AG09319 (cell line): ENCODE measurements at regions not wholly inside any gene's neighbourhood (a gene's known extent, or its start where the extent isn't known, plus 50 kb on each side); places are given as distances from the start of the nearest gene placed in this dataset.
"Not testable (repeated sequence)": the region's sequence is repeated elsewhere in the genome, so short reads cannot be mapped to it uniquely, and the experiment has no call there.

Experiments used
- DNase-seq: peaks from one replicate; pipeline ENCODE4 v3.0.0-alpha.2; 2010; ENCODE audit warnings: low read depth; ENCODE audit errors: extremely low read depth
- TF ChIP-seq, protein P1 (sequence below): IDR thresholded peaks from 2 replicates; pipeline ENCODE4 v1.5.1; 2011; ENCODE audit warnings: low read depth, mild to moderate bottlenecking, inconsistent platforms, low read length, moderate library complexity

DNA sequence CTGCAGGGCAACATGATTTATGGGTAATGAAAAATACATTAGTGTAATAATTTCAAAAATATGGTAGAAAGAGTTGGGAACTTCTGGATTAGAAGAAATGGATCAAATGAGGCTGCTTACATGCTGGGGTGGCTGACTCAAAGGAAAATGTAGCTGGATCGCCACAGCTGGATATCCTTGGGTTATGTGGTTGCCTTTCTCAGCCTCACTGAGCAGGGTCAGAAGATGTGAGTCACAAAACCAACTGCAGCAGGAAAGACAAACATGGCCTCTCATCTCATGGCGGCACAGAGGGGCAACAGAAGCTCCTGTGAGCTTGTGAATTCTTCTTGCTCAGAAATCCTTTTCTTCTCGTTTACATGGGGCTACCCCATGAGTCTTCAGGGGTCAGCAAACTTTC, 317.1 kb upstream of the SPRED2 start:
- DNase-seq = no peak
- TF ChIP-seq, protein P1, sequence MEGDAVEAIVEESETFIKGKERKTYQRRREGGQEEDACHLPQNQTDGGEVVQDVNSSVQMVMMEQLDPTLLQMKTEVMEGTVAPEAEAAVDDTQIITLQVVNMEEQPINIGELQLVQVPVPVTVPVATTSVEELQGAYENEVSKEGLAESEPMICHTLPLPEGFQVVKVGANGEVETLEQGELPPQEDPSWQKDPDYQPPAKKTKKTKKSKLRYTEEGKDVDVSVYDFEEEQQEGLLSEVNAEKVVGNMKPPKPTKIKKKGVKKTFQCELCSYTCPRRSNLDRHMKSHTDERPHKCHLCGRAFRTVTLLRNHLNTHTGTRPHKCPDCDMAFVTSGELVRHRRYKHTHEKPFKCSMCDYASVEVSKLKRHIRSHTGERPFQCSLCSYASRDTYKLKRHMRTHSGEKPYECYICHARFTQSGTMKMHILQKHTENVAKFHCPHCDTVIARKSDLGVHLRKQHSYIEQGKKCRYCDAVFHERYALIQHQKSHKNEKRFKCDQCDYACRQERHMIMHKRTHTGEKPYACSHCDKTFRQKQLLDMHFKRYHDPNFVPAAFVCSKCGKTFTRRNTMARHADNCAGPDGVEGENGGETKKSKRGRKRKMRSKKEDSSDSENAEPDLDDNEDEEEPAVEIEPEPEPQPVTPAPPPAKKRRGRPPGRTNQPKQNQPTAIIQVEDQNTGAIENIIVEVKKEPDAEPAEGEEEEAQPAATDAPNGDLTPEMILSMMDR = no peak

DNA sequence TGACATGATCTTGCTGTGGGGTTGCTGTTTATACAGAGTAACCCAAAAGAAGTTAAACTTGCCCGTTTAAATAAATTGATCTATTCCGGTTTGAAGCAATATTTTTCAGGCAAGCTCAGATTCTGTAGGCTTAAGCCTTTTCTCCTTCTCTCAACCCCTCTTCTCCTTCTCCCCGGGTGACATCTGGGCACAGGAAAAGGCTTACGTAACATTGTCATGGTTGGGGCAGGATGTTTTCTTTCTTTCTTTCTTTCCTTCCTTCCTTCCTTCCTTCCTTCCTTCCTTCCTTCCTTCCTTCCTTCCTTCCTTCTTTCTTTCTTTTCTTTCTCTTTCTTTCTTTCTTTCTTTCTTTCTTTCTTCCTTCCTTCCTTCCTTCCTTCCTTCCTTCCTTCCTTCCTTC, 315.5 kb upstream of the SPRED2 start:
- DNase-seq = not testable (repeated sequence)

DNA sequence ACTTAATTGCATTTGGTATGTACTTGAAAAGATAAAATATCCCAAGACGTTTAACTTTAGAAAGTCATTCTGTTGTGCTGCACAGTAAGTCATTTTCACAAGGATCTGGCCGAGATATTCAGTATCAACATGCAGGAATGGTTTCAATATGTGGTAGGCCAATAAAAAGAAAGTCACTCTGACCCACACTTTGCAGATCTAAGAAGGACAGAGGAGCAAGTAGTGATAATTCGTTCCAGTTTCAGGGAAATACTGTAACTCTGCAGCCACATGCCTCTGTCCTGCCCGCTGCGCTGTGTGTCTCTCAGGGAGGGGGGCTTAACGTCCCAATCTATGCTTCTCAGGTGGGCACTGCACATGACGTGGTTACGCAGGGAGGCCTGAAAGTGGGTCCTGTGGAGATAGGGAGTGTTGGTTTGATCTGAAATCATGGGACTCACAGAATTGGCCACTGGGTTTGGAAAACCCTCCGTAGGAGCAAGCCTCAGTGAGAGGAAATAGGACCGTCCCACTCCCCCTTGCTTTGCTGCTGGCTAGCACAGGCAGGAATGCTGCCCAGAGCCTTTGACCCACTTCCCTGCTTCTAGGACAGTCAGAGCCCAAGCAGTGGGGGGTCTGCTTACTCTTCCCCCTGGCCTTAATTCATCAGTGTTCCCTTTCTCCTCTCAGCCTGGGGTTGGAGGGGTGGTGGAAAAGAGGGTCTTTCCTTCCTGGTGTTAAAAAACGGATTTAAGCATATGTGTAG, 314.7 kb upstream of the SPRED2 start:
- DNase-seq = no peak
- TF ChIP-seq, protein P1 = no peak

GRCh38 chr2:65744477-65745200, 312.2 kb upstream of the SPRED2 start:
- DNase-seq = no peak
- TF ChIP-seq, protein P1 = no peak

DNA sequence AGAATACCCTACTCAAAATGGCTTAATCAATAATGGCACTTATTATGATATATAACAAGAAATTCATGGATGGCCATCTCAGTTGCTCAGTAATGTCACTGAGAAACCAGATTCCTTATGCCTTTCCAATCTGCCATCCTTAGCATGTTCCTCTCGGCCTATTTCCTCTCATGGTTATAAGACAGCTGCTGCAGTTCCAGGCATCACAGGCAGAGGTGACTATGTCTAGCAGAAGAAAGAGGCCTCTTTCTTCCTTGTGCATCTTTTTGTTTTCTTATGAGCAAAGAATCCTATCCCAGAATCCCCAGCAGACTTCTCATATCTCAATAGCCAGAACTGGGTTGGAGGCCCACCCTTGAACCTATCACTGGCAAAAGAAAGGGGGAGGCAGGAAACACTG, 310.6 kb upstream of the SPRED2 start:
- no peak for DNase-seq

GRCh38 chr2:65739927-65740326, 307.5 kb upstream of the SPRED2 start:
- TF ChIP-seq, protein P1 = no peak
- no peak for DNase-seq

More for the DNA sequence above, 310.6 kb upstream of the SPRED2 start:
- TF ChIP-seq, protein P1 = no peak

- no peak for DNase-seq
- TF ChIP-seq, protein P1 = no peak
Observed at GRCh38 chr2:65737452-65738011, 305.1 kb upstream of the SPRED2 start.
